Astrocyte of the cerebellum (primary cell): ENCODE measurements at regions not wholly inside any gene's neighbourhood (a gene's known extent, or its start where the extent isn't known, plus 50 kb on each side); places are given as distances from the start of the nearest gene placed in this dataset.

Experiments used
- DNase-seq: peaks from one replicate; pipeline ENCODE4 v3.0.0-alpha.2; 2011; ENCODE audit warnings: low read depth
- H3K4me3 ChIP-seq: 2 replicates; pipeline ENCODE4 v1.5.1; 2011; ENCODE audit warnings: mild to moderate bottlenecking, low read depth, low read length, moderate library complexity
- CTCF ChIP-seq: IDR thresholded peaks from 2 replicates; pipeline ENCODE4 v1.5.1; 2012; ENCODE audit warnings: low read length, low read depth, moderate library complexity, mild to moderate bottlenecking; ENCODE audit errors: missing control alignments
- in situ Hi-C: cut with HindIII; loops from 2 replicates; pipeline ENCODE4 v1.10.0; 2017; ENCODE audit warnings: low sequenced_read_pairs

- in situ Hi-C loops = no loop called here
These were observed 82.1 kb downstream of the PTPDC1 start for GRCh38 chr9:94166236-94166975.

GRCh38 chr9:94166976-94167346 lies 82.7 kb downstream of the PTPDC1 start:
- peak overlapping the region; percentile 57 for H3K4me3 ChIP-seq
- TF ChIP-seq CTCF = peak; percentile 11
- no peak for DNase-seq
- in situ Hi-C loops = no loop called here

More at GRCh38 chr9:94166236-94166975, 82.1 kb downstream of the PTPDC1 start:
- peak; percentile 99 for DNase-seq
- TF ChIP-seq CTCF = no peak
- H3K4me3 ChIP-seq = peak overlapping the region; percentile 57

GRCh38 chr9:94167376-94167890 lies 83.2 kb downstream of the PTPDC1 start:
- in situ Hi-C loops = no loop called here
- DNase-seq = no peak
- no peak for TF ChIP-seq CTCF
- peak overlapping the region; percentile 57 for H3K4me3 ChIP-seq

GRCh38 chr9:94168203-94169000 lies 84.1 kb downstream of the PTPDC1 start:
- no peak for DNase-seq
- TF ChIP-seq CTCF = no peak
- peak overlapping the region; percentile 57 for H3K4me3 ChIP-seq
- in situ Hi-C loops = no loop called here

GRCh38 chr9:94169968-94170367 lies 85.7 kb downstream of the PTPDC1 start:
- no peak for TF ChIP-seq CTCF
- H3K4me3 ChIP-seq = no peak overlapping the region
- in situ Hi-C loops = no loop called here
- no peak for DNase-seq

GRCh38 chr9:94173632-94174031 lies 85.5 kb upstream of the ZNF169 start:
- no peak for TF ChIP-seq CTCF
- in situ Hi-C loops = no loop called here
- H3K4me3 ChIP-seq = no peak overlapping the region
- no peak for DNase-seq
